ENCODE measurements at regions not wholly inside any gene's neighbourhood (a gene's known extent, or its start where the extent isn't known, plus 50 kb on each side); places are given as distances from the start of the nearest gene placed in this dataset.
"Not testable (repeated sequence)": the region's sequence is repeated elsewhere in the genome, so short reads cannot be mapped to it uniquely, and the experiment has no call there.

DNA sequence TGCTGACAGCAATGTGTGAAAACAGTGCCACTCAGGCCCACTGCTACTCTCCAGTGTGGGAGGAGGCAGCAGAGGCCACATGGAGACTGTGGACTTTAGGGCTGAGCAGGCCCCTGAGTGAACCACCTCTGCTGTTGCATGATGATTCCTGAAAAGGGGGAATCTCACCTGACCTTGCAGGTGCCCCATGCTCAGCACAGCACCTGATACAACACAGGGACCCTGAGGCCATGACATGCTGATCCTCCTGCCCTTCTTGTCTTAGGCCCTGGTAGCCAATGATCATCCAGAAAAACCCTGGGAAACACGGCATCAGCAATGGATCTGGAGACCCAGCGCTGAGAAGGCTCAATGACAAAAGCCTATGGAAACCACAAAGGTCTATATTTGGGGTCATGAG lies 446.8 kb upstream of the MYT1L start:
- DNase-seq = no peak

DNA sequence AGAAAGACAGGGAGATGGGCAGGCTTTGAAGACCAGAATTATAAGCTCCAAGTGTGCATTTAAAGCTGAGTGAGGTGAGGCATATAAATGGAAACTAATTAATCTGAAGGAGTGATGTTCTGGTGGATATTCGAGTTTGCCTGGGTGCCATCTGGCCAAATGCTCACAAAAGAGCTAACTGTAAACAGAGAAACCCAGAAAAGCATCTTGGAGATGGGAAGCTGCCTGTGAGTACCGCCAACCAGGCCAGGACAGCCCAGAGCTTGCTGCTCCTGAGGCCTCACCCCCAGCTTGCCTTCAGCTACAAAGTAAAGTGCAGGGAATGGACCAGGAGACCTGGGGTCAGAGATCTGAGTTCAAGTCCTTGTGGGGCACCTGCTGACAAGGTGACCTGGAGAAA lies 446.1 kb upstream of the MYT1L start:
- DNase-seq = no peak

DNA sequence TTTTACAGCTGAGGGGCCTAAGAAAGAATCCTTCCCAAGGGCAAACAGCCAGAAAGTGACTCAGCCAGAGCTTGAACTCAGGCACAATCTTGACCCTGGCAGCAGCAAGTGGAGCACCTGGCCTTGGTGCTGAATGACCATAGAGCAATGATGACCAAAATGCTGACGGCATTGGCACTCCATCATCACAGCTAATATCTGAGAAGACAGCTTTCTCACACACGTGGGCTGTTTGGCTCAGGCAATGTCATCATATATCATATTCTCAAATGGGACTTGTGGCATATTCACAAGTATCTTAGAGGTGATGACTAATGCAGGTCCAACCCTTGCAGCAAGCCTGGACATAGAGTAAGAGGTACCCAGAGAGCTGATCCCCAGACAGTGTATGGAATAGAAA lies 443.9 kb upstream of the MYT1L start:
- DNase-seq = no peak

DNA sequence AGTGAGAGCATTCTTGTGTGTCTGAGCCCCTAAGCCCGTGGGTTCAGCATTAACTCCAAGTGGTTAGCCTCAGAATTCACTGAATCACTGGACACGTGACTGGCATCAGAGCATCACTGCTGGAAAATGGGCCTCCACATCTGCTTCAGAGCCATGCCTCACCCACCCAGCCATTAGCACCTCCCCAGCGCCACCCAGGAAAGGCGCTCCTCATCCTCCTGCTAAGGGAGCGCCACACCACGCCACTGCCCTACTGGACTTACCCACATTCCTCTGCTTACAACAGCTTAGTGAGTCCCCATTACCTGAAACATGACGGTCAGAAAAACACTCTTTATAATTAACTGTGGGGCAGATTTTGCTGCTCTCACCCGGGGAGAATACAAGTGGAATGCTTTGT lies 442.6 kb upstream of the MYT1L start:
- DNase-seq = no peak

DNA sequence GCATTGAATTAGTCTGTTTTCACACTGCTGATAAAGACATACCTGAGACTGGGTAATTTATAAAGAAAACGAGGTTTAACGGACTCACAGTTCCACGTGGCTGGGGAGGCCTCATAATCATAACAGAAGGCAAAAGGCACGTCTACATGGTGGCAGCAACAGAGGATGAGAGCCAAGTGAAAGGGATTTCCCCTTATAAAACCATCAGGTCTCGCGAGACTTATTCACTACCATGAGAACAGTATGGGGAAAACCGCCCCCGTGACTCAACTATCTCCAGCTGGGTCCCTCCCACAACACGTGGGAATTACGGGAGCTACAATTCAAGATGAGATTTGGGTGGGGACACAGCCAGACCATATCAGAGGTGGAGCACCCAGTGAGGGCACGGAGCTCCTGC lies 442.0 kb upstream of the MYT1L start:
- DNase-seq = not testable (repeated sequence)

DNA sequence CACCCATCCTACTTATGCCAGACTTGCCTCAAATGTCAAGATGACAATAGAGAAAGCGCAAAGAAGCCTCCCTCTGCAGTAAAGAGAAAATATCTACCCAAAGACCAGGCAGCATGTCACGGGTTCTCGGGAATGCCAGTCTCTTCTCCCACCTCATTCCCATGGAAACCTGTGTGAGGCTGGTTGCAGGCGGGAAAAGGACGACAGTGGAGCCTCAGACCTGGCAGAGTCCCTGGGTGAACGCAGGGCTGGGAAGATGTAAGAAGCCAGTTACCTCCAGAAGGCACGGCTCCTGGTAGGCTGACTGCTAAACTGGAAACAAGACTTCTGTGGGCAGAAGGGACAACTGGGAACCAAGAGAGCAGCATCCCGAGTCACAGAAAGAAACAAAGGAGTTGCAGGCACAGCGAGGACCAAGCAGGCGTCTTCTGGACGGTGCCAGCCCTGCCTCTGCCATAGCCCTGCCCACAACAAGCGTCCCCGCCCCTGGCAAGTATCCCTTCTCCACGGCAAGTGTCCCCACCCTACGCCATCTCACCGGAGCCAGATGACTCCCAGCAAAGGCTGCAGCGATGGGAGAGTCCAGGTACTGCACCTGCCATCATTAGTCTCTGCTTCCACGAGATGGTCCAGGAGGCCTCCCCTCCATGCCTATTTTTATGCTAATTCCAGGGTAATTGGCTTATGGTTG lies 440.8 kb upstream of the MYT1L start:
- no peak for DNase-seq

DNA sequence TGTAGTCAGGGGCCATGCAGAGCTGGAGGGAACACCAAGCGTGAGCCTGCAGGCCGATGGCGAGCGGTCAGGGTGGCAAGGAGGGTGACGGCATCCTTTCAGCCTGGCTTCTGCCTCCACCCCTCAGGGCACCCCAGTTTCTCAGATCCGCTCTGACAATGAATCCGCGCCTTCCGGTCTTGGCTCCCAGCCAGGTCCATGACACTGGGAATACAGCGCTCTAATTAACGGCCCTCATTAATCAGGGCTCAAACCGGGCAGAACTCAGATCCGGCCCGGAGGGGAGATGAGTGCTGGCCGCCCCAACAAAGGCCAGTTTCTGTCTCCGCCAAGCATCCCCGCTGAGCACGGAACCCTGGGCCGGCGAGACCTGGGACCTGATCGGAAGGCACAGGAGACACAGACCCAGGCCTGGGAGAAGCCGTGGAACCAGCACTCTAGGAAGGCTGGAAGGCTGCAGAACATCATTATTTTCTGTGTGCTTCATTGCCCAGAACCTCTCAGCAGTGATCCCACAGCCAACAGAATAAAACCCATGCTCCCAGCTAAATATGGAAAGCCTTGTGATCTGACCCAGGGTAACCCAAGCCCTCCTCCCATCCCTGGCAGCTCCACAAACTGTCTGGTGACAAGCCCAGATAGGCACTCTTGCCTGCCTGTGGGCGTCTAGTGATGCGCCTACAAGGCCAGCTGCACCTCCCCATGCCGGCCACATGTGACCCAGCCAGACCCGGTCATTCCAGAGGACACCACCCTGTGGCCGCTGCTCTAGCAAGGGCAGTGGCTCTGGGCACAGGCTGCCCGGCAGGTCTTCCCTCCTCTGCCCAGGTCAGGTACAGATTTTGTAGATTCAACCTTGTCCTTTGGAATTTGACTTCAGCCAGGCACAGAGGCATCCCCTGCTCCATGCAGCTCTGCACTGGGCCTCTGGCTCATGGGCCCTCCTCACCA lies 438.7 kb upstream of the MYT1L start:
- no peak for DNase-seq

DNA sequence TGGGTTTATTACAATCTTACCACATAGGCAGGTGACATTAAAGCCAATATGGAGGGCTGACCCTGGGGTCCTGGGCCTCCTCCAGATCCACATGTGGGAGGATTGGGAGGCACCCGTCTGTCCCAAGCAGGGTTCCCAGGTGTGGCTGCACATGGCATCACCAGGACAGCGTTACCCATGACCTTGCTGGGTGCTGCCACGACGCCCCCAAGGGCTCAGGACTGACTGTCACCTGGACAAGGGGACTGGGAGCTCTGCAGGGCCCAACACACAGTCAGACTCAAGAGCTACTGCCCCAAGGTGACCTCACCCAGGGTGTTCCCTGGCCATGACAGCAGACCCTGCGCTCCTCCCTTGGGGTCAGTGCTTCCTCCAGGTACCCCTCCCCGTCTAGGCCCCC lies 437.4 kb upstream of the MYT1L start:
- no peak for DNase-seq

DNA sequence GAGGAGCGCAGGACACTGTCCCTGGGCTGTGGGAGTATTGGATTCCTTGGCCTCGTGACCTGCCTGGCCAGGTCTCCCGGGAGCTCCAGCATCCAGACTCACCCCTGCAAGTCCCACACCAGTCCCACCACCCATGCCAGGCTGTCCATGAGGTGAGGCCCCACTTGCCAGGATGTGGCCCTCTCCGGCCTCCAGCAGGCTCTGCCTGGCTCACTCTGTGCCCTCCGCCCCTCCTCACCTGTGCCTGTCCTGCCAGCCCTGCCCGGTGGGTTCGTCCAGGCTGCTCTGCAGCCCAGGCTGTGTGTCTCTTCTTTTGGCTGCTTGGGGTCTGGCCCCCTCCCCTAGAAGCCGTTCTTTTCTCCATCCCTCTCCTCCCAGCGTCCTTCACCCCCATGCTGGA lies 436.8 kb upstream of the MYT1L start:
- DNase-seq = no peak

DNA sequence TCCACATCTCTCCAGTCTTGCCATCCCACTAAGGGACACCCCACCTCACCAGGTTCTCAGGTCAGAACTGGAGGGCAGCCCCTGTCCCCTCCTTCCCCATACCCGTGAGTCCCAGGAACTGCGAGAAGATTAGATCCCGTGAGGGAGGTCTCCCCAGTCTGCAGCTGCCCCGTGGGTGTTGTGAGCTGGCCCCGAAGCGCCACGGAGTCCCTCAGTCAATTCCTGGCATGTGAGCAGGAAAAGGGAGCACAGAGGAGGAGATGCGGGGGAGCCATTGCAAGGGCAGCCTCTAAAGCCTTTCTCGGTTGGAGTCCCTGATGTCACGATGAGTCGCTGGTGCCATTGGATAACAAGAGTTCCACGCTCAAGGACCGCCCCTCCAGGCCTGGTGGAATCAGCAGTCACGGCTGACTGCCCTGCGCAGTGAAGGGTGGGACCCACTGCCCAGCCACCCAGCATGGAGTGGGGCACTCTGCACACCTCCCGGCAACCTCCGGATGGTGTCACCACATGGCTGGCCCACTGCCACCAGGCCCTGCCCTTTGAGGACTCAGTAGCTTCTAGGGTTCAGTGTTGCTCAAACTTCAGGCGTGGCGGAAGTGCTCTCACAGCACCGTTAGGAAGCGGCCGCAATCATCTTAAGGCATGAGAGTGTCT lies 434.9 kb upstream of the MYT1L start:
- DNase-seq = no peak

DNA sequence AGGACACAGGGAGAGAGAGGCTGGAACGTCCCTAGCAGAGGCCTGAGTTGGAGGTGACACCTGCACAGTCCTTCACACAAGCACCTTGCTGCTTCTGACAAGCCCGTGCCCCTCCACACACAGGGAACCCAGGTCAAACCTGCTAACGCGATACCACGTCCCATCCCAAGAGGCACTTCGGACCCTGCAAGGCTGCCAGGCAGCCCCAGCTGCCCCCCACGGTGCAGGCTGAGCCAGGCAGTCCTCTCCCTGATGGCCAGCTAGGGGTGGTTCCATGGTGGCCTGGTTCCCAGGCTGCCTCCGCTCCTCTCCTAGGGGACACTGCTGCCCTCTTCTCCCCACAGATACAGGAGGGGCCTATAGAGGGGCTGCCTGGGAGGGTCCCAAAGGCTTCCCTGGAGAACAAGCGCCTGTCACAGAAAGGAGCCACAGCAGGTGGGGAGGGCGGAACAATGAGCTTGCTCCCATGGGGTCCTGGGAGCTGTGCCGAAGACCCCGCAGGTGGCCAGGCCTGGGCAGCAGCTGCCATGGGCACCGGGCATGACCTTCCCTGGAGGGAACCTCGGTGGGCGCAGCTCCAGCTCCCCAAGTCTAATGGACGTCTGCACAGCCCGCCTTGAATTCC lies 434.2 kb upstream of the MYT1L start:
- DNase-seq = no peak

DNA sequence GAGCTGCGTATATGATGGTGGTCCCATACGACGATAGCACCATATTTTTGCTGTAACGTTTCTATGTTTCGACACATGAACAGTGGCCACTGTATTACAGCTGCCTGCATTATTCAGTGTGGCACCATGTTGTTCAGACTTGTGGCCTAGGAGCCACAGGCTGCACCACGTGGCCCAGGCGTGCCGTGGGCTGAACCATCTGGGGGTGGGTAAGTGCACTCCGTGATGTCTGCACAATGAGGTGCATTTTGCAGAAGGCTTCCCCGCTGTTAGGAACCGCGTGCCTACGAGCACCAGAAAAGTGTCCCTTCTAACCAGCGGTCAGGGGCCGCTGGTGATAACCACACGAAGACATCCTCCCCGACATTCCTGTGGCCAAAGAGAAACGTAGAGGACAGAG lies 433.7 kb upstream of the MYT1L start:
- DNase-seq = no peak

DNA sequence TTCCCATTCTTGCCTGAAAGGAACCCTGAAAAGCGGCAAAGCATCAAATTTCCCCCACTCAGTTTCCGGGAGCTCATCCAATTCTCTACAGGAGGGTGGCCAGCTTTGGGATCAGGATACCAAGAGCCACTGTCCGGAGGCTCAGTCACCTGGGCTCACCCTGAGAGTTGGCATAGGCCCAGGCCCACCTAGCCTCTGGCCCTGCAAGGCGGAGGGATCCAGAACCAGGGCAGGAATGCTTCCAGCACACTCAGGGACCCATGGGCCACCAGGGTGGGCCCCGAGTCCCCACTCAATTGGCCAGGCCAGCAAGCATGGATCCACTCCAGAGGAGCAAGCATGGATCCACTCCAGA lies 432.9 kb upstream of the MYT1L start:
- no peak for DNase-seq

DNA sequence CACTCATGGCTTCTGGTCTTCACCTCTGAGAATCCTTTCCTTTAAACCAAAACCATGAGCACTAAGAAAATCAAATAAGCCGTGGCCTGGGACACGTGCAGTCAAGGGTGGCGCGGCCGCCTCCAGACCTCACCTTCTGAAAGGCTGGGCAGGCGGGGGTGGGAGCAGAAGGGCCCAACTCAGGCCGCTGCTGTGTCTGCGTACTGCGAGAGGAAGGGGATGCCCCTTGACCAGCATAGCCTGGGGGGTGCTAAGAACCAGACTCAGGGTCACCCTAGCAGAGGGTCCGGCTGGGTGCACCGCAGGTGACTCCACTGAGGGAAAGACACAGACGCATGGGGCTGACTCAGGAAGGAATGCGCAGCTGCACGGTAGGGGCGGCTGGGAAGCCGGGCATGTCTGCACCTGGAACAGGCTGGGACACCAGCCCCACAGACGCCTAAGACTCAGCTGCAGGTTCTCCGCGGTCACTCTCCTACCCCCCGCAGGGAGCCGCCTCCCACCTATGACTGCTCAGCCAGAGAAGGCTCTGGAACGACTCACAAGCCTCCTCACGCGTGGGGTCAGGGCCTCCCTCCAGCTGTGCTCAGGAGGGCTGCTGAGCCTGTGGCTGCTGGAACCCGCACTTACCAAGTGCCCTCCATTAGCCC lies 432.4 kb upstream of the MYT1L start:
- no peak for DNase-seq

DNA sequence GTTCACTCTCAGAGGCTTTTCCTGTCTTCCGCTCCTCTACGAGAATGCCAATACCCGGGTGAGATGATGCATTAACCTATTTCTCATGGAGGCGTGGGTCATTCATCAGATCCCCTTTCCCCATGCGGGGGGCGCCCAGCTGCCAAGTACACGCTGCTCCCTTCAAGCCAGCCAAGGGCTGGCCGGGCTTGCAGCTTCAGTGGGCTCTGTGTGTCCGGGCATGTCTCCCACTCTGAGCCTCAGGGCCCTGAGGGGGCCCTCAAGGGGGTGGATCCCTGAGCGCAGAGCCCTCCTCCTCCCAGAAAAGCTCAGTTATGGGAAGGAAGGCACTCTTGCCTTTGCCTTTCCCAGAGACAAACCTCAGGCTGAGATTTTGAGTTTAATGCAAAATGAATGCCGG lies 431.8 kb upstream of the MYT1L start:
- no peak for DNase-seq

DNA sequence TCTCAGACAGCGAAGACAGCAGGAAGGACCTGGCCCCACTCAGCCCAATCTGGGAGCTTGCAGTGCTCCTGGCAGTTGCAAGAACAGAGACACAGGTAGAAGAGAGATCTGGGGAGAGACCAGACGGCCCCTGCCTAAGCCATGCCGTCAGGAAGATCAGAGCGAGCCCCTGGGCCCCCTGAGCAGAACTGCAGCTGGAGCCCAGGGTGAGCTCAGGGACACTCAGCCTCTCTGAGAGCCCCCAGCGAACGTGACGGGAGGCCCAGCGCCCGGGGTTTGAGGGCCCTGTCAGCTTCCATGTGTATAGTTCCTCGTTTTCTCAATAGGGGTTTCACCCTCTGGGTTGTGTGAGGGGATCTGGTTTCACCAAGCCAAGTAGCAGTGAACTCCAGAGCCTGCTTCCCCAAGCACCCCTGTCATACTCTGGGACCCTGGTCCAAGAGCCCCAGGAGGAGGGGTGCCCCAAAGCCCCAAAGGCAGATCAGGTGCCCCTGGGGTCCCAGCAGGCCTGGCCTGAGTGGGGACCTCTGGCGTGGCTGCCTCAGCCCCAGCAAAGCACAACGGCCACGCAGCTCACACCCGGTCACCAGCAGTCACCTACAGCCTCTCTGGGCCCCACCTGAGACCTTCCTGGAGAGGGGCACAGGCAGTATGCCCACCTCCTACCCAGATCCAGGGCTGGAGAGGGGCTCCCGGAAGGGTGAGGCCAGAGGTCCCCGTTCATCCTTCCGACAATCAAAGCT lies 431.3 kb upstream of the MYT1L start:
- DNase-seq = no peak

DNA sequence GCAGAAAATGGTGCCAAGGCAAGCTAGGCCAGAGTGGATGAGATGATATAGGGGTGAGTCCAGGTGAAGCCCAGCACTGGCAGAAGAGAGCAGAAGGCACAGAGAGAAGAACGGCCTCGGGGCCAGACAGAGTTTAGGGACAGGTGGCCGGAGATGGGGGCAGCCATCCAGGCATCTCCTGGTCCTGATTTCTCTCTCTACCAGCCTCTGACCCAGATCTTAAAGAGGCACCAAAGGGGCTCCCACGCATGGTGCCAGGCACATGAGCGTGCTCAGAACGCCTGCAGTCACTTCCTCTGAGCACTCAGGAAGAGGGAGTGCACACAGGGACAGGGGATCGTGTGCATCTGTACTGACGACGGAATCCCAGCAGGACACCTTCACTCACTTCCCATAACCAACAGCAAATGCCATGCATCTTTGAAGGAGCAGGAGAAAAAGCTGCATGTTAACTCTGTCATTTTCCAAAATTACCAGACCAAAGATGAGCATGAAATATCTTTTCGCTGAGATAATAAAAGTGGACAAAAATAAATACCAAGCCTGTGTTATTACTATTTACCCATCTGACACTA lies 427.8 kb upstream of the MYT1L start:
- no peak for DNase-seq

DNA sequence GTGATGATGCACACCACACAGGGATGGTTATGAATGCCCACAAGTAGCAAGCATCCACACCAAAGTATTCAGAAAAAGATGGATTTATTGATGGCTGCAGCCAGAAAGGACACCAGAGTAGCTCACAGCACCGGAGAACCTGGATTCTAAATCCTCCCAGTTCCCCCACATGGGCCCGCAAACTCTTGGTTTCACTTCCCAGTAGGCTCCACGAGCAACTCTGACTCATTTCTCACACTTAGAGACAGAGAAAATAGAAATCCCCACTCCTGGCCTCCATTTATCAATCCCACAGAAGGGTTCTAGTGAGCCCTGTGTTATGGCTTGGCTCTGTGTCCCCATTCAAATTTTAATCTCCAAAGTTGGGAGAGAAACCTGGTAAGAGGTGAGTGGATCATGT lies 426.7 kb upstream of the MYT1L start:
- DNase-seq = no peak

DNA sequence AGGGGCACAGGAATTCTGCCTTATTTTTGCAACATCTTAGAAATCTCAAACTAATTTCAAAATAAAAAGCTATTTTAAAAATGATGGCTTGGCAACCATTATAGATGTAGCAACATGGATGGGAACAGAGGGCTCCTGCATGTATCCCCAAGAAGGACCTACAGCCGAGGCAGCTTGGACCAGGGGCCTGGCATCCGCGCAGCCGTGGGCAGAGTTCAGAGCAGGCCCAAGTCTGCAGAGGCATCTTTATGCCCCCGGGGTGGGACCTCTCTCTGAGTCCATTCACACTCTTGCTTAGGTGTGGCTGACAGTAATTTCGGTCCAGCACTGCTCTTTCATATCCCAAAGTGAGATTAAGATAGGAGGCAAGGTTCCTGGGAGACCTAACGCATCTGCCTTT lies 425.8 kb upstream of the MYT1L start:
- no peak for DNase-seq

DNA sequence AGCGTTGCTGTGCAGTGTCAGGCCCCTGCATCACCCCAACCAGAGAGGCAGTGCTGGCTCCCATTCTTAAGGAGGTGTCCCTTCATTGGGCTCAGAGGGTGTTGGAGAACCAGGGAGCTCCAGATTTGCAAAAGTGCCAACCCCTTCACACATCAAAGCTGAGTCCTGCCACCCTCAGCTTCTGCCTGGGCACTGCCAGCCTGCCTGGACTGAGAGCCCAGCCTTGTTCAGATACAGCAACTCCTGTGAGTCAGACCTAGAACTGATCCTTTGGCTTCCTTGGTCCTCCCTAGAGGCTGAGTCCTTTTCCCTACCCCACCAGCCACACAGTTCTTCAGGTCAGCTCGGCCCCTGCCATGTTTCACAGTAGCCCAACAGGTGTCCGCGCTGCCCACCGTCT lies 424.9 kb upstream of the MYT1L start:
- DNase-seq = no peak

DNA sequence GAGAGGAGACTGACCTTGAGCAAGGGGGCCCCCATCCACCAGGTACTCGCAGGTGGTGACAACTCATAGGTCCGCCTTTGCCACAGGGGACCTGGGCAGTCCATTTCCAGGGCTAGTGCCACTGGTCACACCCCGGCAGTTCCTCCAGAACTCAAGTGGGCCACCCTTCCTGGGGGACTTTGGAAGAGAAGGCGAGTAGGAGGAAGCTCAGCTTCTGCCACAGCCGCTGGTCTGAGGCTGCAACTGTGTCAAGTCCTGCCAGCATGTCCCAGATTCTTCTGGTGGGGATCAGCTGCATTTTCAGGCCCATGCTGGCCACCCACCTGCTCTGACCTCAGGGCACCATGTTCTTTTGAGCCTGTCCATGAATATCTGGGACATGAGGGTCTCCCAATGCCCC lies 423.9 kb upstream of the MYT1L start:
- no peak for DNase-seq

All from 8988T (cell line).